Left lobe of liver (tissue), 2 donors: ENCODE measurements at regions not wholly inside any gene's neighbourhood (a gene's known extent, or its start where the extent isn't known, plus 50 kb on each side); places are given as distances from the start of the nearest gene placed in this dataset.

Experiments
- ATAC-seq: fragments of 200-7000 bp; cut with Tn5 transposase; one replicate; pipeline ENCODE4 v1.9.1; 2020; ENCODE audit warnings: mild to moderate bottlenecking, moderate library complexity
- DNase-seq: peaks from one replicate; pipeline ENCODE4 v3.0.0-alpha.2; 2020; ENCODE audit warnings: low spot score
- donor health status: DM: no; HTN: no; CAD: no; lungs with moderate emphysema.
- donor health status: DM: no; HTN: yes; CAD: no.

GRCh38 chr1:22284906-22285548 is 142.1 kb upstream of the WNT4 start:
- no peak for ATAC-seq
- peak; percentile 38 for DNase-seq

DNA sequence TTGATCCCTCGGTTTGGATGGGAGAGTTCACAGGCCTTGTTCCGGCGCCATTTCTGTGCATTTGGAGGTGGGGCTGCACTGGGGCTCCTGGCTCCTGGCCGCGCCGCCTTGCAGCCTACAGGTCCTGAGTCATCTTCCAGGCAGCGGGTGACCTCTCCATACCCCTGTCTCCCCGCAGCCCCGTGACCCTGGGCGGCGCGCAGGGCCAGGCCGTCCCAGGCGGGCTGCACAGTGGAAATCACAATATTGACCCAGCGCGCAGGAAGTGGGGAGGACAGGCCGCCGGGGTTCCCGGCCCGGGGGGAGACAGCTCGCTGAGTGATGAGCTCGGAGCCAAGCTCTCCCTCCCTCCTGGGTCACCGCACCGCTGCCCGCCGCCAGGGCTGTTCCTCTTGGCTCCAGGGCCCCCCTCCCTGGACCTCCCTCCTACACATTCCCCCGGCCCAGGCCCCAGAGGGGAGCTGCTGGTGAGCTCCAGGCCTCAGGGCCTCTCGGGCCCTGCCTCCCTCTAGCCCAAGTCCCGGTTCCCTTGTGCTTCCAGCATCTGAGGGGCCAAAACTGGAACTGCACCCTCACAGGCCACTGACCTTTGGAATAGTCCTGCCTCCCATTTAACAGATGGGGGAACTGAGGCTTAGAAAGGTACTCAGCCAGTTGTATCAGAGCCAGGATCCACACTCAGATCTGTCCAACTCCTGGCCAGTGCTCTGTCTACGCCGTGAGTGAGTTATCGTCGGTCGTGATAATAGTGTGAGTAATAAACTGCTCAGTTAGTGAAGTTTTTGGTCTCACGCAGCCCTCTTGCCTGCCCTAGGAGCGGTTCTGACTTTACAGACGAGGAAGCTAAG is 142.9 kb upstream of the WNT4 start:
- DNase-seq (peak; percentile 47), ATAC-seq (peak; percentile 50)

GRCh38 chr1:22286491-22286890 is 143.6 kb upstream of the WNT4 start:
- DNase-seq (peak; percentile 41), ATAC-seq (no peak)

DNA sequence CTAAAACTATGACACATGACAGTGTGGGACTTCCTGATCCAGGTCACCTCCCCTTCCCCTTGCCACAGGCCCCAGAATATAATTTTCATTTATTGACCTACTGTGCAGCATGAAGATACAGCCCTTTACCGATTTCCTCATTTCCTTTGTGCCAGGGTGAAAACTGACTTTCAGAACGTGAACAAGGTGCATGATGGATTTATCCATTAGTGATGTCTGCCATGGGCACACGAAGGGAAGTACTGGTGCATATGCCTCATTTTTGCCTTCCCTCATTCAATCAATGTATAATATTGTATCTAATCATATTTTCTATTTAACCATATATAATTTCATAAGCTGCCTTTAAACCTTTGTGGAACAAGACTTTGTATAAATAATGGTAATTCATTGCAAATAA is 144.4 kb upstream of the WNT4 start:
- DNase-seq: no peak
- no peak for ATAC-seq

DNA sequence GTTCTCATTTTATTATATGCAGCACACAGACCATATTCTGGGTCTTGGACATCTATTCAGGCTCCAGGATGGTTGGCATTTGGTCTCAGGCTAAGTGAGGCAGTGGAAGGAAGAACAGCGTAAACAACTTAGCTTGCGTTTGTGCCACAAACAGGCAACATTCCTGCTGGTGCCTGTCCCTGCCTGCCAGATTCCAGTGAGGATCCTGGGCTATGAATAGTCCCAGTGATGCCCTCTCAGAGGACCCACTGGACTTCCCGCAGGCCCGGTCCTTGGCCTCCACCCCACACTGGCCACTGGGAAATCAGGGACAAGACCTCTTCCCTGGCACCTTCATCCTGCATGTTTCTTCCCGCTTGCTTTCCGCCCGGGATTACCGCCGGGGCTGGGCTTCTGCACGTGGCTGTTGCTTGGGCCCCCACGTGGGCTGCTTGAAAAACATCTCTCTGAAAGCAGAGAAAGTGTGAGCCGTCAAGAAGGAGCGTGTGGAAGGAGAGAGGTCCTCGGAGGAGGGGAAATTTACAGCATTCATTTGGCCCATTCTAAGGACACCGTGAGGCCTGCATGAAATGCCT is 145.1 kb upstream of the WNT4 start:
- peak; percentile 32 for DNase-seq
- no peak for ATAC-seq

GRCh38 chr1:22288593-22289241 is 145.8 kb upstream of the WNT4 start:
- ATAC-seq (no peak), DNase-seq (peak; percentile 26)

DNA sequence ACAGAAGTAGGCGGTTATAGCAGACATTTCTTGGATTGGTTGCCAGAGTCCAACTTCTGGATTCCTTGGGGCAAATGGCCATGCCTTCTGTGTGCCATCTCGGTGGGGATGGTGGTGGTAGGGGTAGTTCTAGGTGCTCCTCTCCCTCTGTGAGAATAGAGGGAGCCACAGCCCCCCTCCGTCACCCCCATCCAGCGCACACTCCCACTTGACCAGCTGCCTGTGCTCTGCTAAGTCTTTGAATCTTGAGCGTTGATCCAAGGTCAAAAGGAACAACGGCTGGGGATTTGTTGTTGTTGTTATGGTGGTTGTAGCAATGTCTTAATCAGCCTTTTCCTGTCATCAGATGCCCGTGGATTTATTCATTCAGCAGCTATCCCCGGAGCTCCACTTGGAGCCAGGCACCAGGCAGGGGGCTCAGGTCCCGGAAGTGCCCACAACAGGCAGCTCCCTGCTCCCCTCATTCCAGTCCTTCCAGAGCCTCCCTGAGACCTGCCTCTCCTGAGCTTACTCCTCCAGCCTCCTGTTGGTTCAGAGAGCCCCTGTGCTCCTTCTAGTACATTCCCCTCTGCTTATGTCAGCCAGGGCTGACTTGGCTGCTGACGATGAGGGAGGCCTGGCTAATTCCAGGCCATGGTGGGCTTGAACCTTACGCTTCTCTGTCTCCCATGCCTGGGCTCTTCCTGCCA is 146.6 kb upstream of the WNT4 start:
- DNase-seq (peak; percentile 24), ATAC-seq (no peak)

GRCh38 chr1:22290157-22290556 is 147.3 kb upstream of the WNT4 start:
- no peak for ATAC-seq
- no peak for DNase-seq

DNA sequence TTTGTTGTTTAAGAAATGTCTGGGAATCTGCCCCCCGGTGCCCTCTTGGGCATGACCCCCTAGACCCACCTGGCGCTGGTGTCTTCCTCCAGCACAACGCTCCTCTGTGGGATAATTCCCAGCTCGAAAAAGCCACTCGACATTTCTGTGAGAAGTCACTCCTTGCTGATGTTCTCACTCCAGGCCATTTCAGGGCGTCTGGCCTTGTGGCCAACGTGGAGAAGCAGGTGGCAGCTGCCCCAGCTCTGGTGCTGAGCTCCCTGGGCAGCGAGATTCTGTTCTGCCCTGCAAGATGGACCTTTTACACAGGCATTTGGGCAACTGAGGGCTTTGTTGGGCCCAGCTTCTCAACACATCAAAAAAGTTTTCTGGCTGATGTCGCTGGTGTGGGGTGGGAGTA is 147.7 kb upstream of the WNT4 start:
- DNase-seq (peak; percentile 10), ATAC-seq (no peak)

GRCh38 chr1:22291057-22291456 is 148.2 kb upstream of the WNT4 start:
- ATAC-seq: no peak
- DNase-seq: peak; percentile 2

- no peak for ATAC-seq
- DNase-seq: no peak
These were observed 148.6 kb upstream of the WNT4 start for GRCh38 chr1:22291494-22291893.

- DNase-seq: peak; percentile 40
- ATAC-seq: no peak
These were observed 149.3 kb upstream of the WNT4 start for GRCh38 chr1:22292011-22292788.

DNA sequence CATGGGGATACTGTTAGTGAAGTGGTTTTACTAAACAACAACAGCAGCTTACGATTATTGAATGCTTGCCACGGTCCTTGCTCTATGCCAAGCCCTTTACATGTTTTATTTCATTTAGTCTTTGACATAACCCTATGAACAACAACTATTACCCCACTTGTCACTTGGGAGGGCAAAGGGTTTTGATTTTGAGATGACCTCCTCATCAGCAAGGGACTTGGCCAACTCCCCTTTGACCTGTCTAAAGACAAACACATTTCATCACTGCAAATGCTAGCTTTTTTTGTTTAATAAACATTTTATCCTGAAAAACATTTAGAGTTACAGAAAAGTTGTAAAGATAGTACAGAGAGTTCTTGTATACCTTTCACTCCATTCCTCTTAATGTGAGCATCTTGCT is 152.5 kb upstream of the WNT4 start:
- DNase-seq: peak; percentile 37
- peak; percentile 57 for ATAC-seq

- DNase-seq: peak; percentile 38
- peak; percentile 29 for ATAC-seq
These were observed 153.0 kb upstream of the WNT4 start for GRCh38 chr1:22295856-22296255.

DNA sequence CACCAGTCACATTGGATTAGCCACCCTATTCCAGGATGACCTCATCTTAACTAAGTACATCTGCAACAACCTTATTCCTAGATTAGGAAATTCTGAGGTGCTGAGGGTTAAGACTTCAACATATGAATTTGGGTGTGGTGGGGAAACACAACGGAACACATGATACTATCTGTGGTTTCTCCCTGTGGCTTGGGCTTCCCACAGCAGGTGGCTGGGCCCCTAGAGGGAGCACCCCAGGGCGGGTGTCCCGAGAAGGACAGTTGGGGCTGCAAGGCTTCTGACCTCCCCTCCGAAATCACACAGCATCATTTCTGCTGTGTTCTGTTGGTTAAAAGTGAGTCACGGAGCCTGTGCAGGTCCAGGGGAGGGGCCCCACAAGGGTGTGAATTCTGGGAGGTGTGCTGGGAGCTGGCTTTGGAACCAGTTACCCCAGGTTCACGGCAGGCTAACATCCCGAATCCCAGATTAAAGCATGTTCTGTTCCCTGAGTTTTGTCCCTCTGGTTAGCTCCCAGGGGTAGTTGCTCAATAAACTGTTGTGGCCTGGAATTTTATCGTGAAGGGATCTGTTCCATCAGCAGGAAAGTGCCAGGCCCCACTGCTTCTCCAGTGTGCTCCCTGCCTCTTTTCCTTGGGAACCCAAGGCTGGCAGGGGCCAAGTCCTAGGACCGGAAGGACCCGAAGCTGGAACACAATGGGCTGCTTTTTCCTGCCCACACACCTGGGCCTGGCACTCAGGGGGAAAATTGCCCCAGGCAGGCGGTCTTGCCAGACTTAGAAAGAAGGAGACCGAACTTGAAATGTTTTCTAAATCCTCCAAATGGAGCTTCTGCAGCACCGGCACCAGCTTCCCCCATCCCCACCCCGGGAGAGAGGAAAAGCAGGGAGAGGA is 154.0 kb upstream of the WNT4 start:
- ATAC-seq (peak; percentile 33), DNase-seq (peak; percentile 39)

GRCh38 chr1:22297999-22298398 is 153.7 kb upstream of the ZBTB40 start:
- DNase-seq (no peak), ATAC-seq (no peak)

GRCh38 chr1:22303816-22304215 is 147.8 kb upstream of the ZBTB40 start:
- ATAC-seq (no peak), DNase-seq (no peak)

GRCh38 chr1:22309572-22309971 is 142.1 kb upstream of the ZBTB40 start:
- DNase-seq (peak; percentile 3), ATAC-seq (no peak)

DNA sequence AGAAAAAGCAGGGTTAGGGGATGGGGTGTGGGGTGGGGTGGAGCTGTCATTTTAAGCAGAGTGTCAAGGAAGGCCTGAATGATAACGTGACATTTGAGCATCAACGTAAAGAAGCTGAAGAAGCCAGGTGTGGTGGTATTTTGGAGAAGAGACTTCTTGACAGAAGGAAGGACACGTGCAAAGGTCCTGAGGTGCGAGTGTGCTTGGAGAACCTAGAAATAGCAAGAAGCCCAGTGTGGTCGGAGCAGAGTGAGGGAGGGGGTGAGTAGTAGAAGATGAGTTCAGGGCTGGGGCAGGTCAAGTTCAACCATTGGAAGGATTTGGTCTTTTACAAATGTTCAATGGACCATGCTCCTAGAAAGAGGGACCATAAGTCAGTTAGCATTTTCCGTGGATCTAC is 140.2 kb upstream of the ZBTB40 start:
- ATAC-seq: no peak

More for the DNA sequence above, 140.2 kb upstream of the ZBTB40 start:
- DNase-seq: peak; percentile 1
